AG10803 (cell line): ENCODE measurements at regions not wholly inside any gene's neighbourhood (a gene's known extent, or its start where the extent isn't known, plus 50 kb on each side); places are given as distances from the start of the nearest gene placed in this dataset.
"Not testable (repeated sequence)": the region's sequence is repeated elsewhere in the genome, so short reads cannot be mapped to it uniquely, and the experiment has no call there.

ENCODE experiments used
- DNase-seq: peaks from one replicate; pipeline ENCODE4 v3.0.0; 2010; ENCODE audit warnings: low read depth
- H3K4me3 ChIP-seq: 2 replicates; pipeline ENCODE4 v1.5.1; 2011; ENCODE audit warnings: mild to moderate bottlenecking, low read length, control low read depth
- TF ChIP-seq, protein P1 (sequence below): conservative IDR thresholded peaks from 2 replicates; pipeline ENCODE4 v1.5.1; 2011; ENCODE audit warnings: mild to moderate bottlenecking, low read length, control low read depth, inconsistent platforms

- not testable (repeated sequence) for DNase-seq, H3K4me3 ChIP-seq
These were observed 84.5 kb downstream of the IDS start for GRCh38 chrX:149420566-149420965.

GRCh38 chrX:149398027-149398426, 107.1 kb downstream of the IDS start:
- DNase-seq, result no peak
- TF ChIP-seq, protein P1, sequence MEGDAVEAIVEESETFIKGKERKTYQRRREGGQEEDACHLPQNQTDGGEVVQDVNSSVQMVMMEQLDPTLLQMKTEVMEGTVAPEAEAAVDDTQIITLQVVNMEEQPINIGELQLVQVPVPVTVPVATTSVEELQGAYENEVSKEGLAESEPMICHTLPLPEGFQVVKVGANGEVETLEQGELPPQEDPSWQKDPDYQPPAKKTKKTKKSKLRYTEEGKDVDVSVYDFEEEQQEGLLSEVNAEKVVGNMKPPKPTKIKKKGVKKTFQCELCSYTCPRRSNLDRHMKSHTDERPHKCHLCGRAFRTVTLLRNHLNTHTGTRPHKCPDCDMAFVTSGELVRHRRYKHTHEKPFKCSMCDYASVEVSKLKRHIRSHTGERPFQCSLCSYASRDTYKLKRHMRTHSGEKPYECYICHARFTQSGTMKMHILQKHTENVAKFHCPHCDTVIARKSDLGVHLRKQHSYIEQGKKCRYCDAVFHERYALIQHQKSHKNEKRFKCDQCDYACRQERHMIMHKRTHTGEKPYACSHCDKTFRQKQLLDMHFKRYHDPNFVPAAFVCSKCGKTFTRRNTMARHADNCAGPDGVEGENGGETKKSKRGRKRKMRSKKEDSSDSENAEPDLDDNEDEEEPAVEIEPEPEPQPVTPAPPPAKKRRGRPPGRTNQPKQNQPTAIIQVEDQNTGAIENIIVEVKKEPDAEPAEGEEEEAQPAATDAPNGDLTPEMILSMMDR, result no peak
- H3K4me3 ChIP-seq, result no peak overlapping the region

- no peak overlapping the region for H3K4me3 ChIP-seq
- DNase-seq, result no peak
- TF ChIP-seq, protein P1, result no peak
These were observed 112.2 kb downstream of the IDS start for GRCh38 chrX:149392921-149393320.

GRCh38 chrX:149383852-149384251, 121.3 kb downstream of the IDS start:
- no peak for DNase-seq
- no peak overlapping the region for H3K4me3 ChIP-seq
- TF ChIP-seq, protein P1, result no peak

GRCh38 chrX:149374751-149375150, 130.4 kb downstream of the IDS start:
- no peak overlapping the region for H3K4me3 ChIP-seq
- peak; percentile 48 for DNase-seq
- TF ChIP-seq, protein P1, result no peak

GRCh38 chrX:149372866-149373265, 132.2 kb downstream of the IDS start:
- no peak overlapping the region for H3K4me3 ChIP-seq
- DNase-seq, result peak; percentile 3
- TF ChIP-seq, protein P1, result no peak

DNA sequence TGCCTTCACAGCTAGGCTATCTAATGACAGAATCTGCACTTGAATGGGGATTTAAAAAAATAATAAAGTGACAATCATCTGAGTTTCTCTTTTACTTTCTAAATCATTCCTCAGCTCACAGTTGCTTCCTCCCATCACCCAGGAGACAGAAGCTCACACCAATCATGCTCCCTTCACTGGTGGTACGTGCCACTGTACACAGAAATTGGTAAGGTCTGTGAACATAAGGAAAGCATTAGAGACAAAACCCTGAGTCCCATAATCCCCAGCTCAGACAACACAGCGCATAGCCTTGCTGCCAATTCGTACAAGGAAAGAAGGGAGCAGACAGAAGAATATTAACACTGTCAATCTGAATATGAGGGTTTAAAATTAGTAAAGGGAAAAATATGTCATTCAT, 133.1 kb downstream of the IDS start:
- TF ChIP-seq, protein P1, result no peak
- DNase-seq, result peak; percentile 60
- no peak overlapping the region for H3K4me3 ChIP-seq

DNA sequence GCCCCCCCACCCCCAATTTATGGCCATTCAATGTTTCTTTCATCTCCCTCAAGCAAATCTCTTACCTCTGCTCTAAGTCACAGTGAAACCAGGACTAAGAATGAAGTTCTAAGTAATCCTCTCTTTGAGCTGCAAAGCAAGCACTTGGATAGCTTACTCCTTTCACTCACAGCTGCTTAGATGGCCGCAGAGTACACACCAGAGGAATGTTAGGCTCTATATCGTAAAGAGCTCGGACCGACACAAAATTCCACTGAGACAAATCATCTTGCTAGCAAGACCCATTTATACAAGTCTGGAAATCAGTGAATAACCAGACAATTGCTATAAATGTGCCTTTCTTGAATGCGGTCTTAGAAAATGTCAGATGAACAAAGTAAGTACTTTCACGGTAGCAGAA, 135.0 kb downstream of the IDS start:
- TF ChIP-seq, protein P1, result no peak
- peak; percentile 35 for DNase-seq
- no peak overlapping the region for H3K4me3 ChIP-seq
